Caco-2 (cell line): ENCODE measurements at regions not wholly inside any gene's neighbourhood (a gene's known extent, or its start where the extent isn't known, plus 50 kb on each side); places are given as distances from the start of the nearest gene placed in this dataset.

ENCODE experiments used
- BruUV-seq: library from RNA; stranded (reverse); fragments of 400-500 nt; replicated peaks from 2 replicates; lab custom pipeline; 2021; lab: Mats Ljungman, UMichigan
- CTCF ChIA-PET: fragments of 300-600 bp; sonication (Branson Sonifier 250); formaldehyde crosslinking; loops from one replicate; lab custom pipeline; 2022; ENCODE audit warnings: antibody characterized with exemption; lab: Charles Lee
- POLR2A ChIA-PET: fragments of 300-600 bp; sonication (Branson Sonifier 250); formaldehyde crosslinking; loops from one replicate; lab custom pipeline; 2022; ENCODE audit warnings: antibody characterized with exemption; lab: Charles Lee
- DNase-seq, 2 experiments: peaks; one replicate each; pipeline versions ENCODE4 v3.0.0 to v3.0.0-alpha.2; 2020 to 2022
- H3K27me3 ChIP-seq: replicated peaks from 2 replicates; pipeline ENCODE4 v1.6.0; 2011; ENCODE audit warnings: low read length; ENCODE audit not compliant: control insufficient read depth, insufficient read depth
- H3K36me3 ChIP-seq: 2 replicates; pipeline ENCODE4 v1.5.1; 2011; ENCODE audit warnings: low read length; ENCODE audit not compliant: control insufficient read depth, insufficient read depth
- H3K4me1 ChIP-seq: fragments of 250-450 bp; sonication (Bioruptor Pico); 2 replicates; pipeline ENCODE4 v1.5.1; 2020; ENCODE audit warnings: mild to moderate bottlenecking
- H3K4me3 ChIP-seq: 2 replicates; pipeline ENCODE4 v1.5.1; 2011; ENCODE audit warnings: low read depth, mild to moderate bottlenecking, control low read depth, low read length
- H3K9me3 ChIP-seq: fragments of 250-450 bp; sonication (Bioruptor Pico); 2 replicates; pipeline ENCODE4 v1.5.1; 2020; ENCODE audit warnings: mild to moderate bottlenecking, moderate library complexity
- H3K27ac Mint-ChIP-seq: one replicate; pipeline ENCODE4 v1.8.0; 2022; ENCODE audit warnings: mixed read lengths; ENCODE audit not compliant: unreplicated experiment
- H3K27me3 Mint-ChIP-seq: one replicate; pipeline ENCODE4 v1.8.0; 2022; ENCODE audit warnings: mixed read lengths; ENCODE audit not compliant: insufficient read depth, unreplicated experiment
- H3K36me3 Mint-ChIP-seq: one replicate; pipeline ENCODE4 v1.8.0; 2022; ENCODE audit warnings: mild to moderate bottlenecking, mixed read lengths; ENCODE audit not compliant: insufficient read depth, unreplicated experiment
- H3K4me1 Mint-ChIP-seq: one replicate; pipeline ENCODE4 v1.8.0; 2022; ENCODE audit warnings: low read depth, mixed read lengths; ENCODE audit not compliant: unreplicated experiment
- H3K4me3 Mint-ChIP-seq: one replicate; pipeline ENCODE4 v1.8.0; 2022; ENCODE audit warnings: mild to moderate bottlenecking, moderate library complexity, mixed read lengths; ENCODE audit not compliant: unreplicated experiment
- H3K9me3 Mint-ChIP-seq: one replicate; pipeline ENCODE4 v1.8.0; 2022; ENCODE audit warnings: mixed read lengths; ENCODE audit not compliant: unreplicated experiment
- intact Hi-C: fragments of 100-400 bp; cut with micrococcal nuclease; formaldehyde crosslinking; loops from one replicate; pipeline ENCODE4 v1.10.0; 2022; ENCODE audit not compliant: unreplicated experiment
- TF ChIP-seq, protein P1 (sequence below), 2 experiments: fragments of 200-600 bp in 1 of 2; IDR thresholded peaks; 1 replicate in 1 of 2; 2 replicates in 1 of 2; pipeline versions ENCODE4 v1.5.1 to v1.8.0; 2011 to 2022; ENCODE audit warnings: antibody characterized with exemption in 1 of 2, control low read depth in 1 of 2, inconsistent platforms in 1 of 2, low read depth in 1 of 2, low read length in 1 of 2, mild to moderate bottlenecking in 1 of 2, moderate library complexity in 1 of 2; ENCODE audit not compliant: insufficient read depth in 1 of 2, severe bottlenecking in 1 of 2, unreplicated experiment in 1 of 2

DNA sequence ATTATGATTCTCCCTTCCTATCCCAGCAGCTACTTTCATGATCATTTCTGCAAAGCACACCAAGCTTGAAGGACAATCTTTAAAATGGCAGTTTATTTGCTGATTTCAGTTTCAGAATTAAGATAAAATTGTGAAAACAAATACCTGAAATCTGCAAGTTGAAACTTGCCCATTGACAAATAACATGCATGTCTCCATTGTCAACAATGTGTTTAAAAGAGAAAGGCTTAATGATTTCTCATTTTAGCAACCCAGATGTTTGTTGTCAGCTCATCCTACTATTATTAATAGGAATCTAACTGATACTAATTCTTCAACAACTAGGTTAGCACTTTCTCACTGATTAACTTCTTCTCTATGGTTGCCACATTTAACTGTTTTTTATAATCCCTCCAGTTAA, 474.6 kb downstream of the PRKD1 start:
- H3K4me3 ChIP-seq, result no peak overlapping the region
- Mint-ChIP-seq H3K9me3 (no peaks in the 10 kb centered on the region), H3K36me3 (no peaks in the 10 kb centered on the region), H3K4me1 (no peaks in the 10 kb centered on the region), H3K27ac (no peak overlapping the region), H3K4me3 (no peak overlapping the region), H3K27me3 (no peaks in the 10 kb centered on the region)
- TF ChIP-seq, protein P1, sequence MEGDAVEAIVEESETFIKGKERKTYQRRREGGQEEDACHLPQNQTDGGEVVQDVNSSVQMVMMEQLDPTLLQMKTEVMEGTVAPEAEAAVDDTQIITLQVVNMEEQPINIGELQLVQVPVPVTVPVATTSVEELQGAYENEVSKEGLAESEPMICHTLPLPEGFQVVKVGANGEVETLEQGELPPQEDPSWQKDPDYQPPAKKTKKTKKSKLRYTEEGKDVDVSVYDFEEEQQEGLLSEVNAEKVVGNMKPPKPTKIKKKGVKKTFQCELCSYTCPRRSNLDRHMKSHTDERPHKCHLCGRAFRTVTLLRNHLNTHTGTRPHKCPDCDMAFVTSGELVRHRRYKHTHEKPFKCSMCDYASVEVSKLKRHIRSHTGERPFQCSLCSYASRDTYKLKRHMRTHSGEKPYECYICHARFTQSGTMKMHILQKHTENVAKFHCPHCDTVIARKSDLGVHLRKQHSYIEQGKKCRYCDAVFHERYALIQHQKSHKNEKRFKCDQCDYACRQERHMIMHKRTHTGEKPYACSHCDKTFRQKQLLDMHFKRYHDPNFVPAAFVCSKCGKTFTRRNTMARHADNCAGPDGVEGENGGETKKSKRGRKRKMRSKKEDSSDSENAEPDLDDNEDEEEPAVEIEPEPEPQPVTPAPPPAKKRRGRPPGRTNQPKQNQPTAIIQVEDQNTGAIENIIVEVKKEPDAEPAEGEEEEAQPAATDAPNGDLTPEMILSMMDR (IDR thresholded peaks at IDR 0.05; ENCODE audit: insufficient read depth in 1 of 2, low read depth in 1 of 2, low read length in 1 of 2, severe bottlenecking in 1 of 2, unreplicated experiment in 1 of 2), result no peak
- POLR2A ChIA-PET, result no interaction called here
- CTCF ChIA-PET, result no interaction called here
- H3K9me3 ChIP-seq, result no peaks in the 10 kb centered on the region
- BruUV-seq, result no TSS peak
- DNase-seq, result no peak
- H3K36me3 ChIP-seq, result no peaks in the 10 kb centered on the region
- H3K27me3 ChIP-seq, result no peaks in the 10 kb centered on the region
- intact Hi-C loops, result no loop called here
- no peaks in the 10 kb centered on the region for H3K4me1 ChIP-seq

DNA sequence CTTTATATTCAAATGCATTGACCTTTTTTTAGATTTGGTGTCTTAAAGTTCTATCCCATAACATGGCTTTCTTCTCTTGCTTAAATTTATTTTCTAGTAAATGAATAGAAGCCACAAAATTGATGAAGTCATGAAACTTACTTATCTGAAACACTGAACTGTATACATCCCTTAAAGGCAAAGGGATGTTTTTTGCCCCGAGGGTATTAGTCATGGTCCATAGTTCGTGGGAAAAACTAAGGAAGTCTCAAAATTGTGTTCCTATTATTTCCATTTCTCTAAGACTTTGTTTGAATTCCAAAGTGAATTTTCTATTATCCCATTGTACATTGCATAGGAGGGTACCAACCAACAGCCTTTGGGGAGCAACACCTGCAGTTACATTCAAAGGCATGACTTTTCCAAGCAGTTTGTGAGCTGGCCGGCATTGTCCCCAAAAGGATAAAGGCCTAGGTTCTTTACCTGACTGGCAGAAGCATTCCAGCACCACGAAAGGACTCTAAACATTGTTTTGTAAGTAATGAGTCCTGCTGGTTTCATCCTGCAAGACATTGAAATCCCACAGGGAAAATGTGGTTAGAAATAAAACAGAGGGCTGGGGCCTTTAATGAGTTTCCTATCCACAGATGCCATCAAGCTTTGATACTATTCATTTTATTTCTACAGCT, 473.5 kb downstream of the PRKD1 start:
- H3K27me3 Mint-ChIP-seq, result no peaks in the 10 kb centered on the region
- Histone ChIP-seq H3K9me3 (no peaks in the 10 kb centered on the region), H3K36me3 (no peaks in the 10 kb centered on the region), H3K27me3 (no peaks in the 10 kb centered on the region), H3K4me3 (no peak overlapping the region), H3K4me1 (no peaks in the 10 kb centered on the region)
- no peaks in the 10 kb centered on the region for H3K9me3 Mint-ChIP-seq
- CTCF ChIA-PET, result interaction anchor here (0.6 kb wide), 1 partner anchor 1082 kb away, joined by 6 read pairs; no protein-coding TSS in a partner anchor
- no peak overlapping the region for H3K4me3 Mint-ChIP-seq
- no peak for DNase-seq
- TF ChIP-seq, protein P1 (IDR thresholded peaks at IDR 0.05; ENCODE audit: insufficient read depth in 1 of 2, low read depth in 1 of 2, low read length in 1 of 2, severe bottlenecking in 1 of 2, unreplicated experiment in 1 of 2), result no peak
- intact Hi-C loops, result no loop called here
- H3K27ac Mint-ChIP-seq, result no peak overlapping the region
- H3K36me3 Mint-ChIP-seq, result no peaks in the 10 kb centered on the region
- POLR2A ChIA-PET, result no interaction called here
- no peaks in the 10 kb centered on the region for H3K4me1 Mint-ChIP-seq
- BruUV-seq, result no TSS peak

DNA sequence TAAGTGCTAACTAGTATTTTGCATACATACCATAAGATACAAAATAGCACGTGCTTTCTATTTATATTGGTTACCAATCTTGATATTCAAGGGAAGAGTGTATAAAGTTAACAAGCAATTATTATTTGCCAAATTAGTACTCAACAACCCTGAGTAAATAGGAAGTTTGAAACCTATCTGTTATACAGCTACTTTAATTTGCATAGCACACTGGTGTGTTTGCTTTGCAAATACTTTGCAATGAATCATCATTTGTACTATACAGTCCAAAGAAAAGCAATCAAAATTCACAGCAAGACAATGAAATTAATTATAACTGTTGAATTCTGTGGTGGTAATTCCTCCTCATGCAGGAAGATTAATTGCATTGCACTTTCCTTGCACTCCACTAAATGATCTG, 469.1 kb downstream of the PRKD1 start:
- Histone ChIP-seq H3K36me3 (no peaks in the 10 kb centered on the region), H3K27me3 (no peaks in the 10 kb centered on the region), H3K9me3 (no peaks in the 10 kb centered on the region), H3K4me1 (no peaks in the 10 kb centered on the region), H3K4me3 (no peak overlapping the region)
- ChIA-PET CTCF (no interaction called here), POLR2A (no interaction called here)
- H3K4me1 Mint-ChIP-seq, result no peaks in the 10 kb centered on the region
- no peaks in the 10 kb centered on the region for H3K36me3 Mint-ChIP-seq
- intact Hi-C loops, result no loop called here
- no peak for DNase-seq
- TF ChIP-seq, protein P1 (IDR thresholded peaks at IDR 0.05; ENCODE audit: insufficient read depth in 1 of 2, low read depth in 1 of 2, low read length in 1 of 2, severe bottlenecking in 1 of 2, unreplicated experiment in 1 of 2), result no peak
- no peak overlapping the region for H3K4me3 Mint-ChIP-seq
- peaks cover 8% of the 10 kb centered on the region for H3K27me3 Mint-ChIP-seq
- H3K9me3 Mint-ChIP-seq, result no peaks in the 10 kb centered on the region
- BruUV-seq, result no TSS peak
- no peak overlapping the region for H3K27ac Mint-ChIP-seq
